ENCODE measurements at regions not wholly inside any gene's neighbourhood (a gene's known extent, or its start where the extent isn't known, plus 50 kb on each side); places are given as distances from the start of the nearest gene placed in this dataset.

DNA sequence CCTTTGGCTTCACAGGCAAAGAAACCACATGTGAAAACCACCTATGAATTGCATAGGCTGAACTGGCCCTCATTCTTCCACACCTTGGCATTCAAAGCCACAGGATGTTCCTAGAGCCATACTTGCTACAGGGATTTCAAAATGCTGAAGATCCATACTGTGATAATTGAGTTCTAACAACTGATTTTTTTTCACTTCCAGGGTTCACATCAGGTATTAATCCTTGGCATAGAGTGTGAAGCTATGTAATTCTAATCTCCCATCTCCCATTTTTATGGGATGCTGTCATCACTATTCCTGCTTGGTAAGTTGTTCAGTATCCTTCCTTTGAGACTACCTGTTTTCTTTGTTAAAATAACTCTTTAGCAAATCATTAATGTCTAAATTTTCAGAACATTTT, 1569.2 kb upstream of the ADGRL3 start:
- no peaks in the 10 kb centered on the region for H3K9me3 ChIP-seq
- TF ChIP-seq EP300 (IDR thresholded peaks at IDR 0.05) = no peak
- TF ChIP-seq, protein P1, sequence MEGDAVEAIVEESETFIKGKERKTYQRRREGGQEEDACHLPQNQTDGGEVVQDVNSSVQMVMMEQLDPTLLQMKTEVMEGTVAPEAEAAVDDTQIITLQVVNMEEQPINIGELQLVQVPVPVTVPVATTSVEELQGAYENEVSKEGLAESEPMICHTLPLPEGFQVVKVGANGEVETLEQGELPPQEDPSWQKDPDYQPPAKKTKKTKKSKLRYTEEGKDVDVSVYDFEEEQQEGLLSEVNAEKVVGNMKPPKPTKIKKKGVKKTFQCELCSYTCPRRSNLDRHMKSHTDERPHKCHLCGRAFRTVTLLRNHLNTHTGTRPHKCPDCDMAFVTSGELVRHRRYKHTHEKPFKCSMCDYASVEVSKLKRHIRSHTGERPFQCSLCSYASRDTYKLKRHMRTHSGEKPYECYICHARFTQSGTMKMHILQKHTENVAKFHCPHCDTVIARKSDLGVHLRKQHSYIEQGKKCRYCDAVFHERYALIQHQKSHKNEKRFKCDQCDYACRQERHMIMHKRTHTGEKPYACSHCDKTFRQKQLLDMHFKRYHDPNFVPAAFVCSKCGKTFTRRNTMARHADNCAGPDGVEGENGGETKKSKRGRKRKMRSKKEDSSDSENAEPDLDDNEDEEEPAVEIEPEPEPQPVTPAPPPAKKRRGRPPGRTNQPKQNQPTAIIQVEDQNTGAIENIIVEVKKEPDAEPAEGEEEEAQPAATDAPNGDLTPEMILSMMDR (IDR thresholded peaks at IDR 0.05) = no peak
- no peak for TF ChIP-seq POLR2A (IDR thresholded peaks at IDR 0.05)
- H3K27me3 ChIP-seq = no peaks in the 10 kb centered on the region
- H3K36me3 ChIP-seq = no peaks in the 10 kb centered on the region
- no peak for DNase-seq
- H3K27ac ChIP-seq = no peak overlapping the region
- no peak overlapping the region for H3K4me3 ChIP-seq
- intact Hi-C loops (cut with DNase I) = no loop called here
- H3K4me1 ChIP-seq = no peaks in the 10 kb centered on the region

DNA sequence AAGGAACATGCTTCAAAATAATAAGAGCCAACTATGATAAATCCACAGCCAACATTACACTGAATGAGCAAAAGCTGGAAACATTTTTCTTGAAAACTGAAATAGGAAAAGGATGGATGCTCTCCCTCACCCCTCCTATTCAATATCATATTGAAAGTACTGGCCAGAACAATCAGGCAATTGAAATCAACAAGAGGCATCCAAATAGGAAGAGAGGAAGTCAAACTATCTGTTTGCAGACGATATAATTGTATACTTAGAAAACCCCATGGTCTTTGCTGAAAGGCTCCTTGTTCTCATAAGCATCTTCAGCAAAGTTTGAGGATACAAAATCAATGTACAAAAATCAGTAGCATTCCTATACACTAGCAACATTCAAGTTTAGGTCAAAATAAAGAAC, 1562.5 kb upstream of the ADGRL3 start:
- no peak overlapping the region for H3K27ac ChIP-seq
- 85 to 91% methylated on average over 1 of the region's 1 CpG for WGBS, 2 donors

DNA sequence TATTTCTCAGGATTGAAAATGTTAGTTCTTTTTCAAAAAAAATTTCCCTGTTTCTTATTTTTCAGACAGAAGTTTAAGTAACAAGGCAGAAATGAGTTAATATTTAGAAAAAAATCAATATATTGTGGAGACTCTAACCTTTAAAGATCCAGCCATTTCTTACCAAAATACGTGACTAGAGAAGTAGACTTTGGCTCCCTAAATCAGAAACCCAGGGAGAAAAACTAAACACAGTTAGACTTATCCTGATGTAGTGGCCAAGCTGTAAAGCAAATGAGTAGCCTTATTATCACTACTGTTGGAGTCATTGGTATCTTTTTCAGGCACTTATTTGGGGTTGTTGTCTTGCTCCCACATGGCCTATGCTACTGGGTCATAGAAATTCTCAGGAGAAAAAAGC, 1556.4 kb upstream of the ADGRL3 start:
- no peak overlapping the region for H3K27ac ChIP-seq
- 59 to 76% methylated on average over 1 of the region's 1 CpG for WGBS, 2 donors

More for the DNA sequence above, 1562.5 kb upstream of the ADGRL3 start:
- TF ChIP-seq, protein P1 (IDR thresholded peaks at IDR 0.05) = no peak
- TF ChIP-seq POLR2A (IDR thresholded peaks at IDR 0.05) (no peak), POLR2AphosphoS5 (IDR thresholded peaks at IDR 0.05) (no peak), EP300 (IDR thresholded peaks at IDR 0.05) (no peak)
- DNase-seq = no peak
- Histone ChIP-seq H3K4me3 (no peak overlapping the region), H3K36me3 (no peaks in the 10 kb centered on the region), H3K27me3 (no peaks in the 10 kb centered on the region), H3K9me3 (no peaks in the 10 kb centered on the region), H3K4me1 (no peaks in the 10 kb centered on the region)
- intact Hi-C loops (cut with DNase I) = no loop called here

DNA sequence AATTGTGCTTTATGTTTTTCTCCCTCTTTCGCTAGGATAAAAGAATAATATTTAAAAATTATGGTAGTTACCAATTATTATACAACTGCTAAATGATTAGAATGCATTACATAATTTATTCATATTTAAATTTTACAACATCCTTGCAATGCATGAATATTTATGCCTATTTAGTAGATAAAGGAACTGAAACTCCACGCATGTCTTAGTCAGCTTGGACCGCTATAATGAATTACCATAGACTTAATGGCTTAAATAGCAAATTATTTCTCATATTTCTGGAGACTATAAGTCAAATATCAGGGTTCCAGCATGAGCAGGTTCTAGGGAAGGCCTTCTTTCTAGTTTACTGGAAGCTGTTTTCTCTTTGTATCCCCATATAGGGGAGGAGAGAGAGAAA, 1555.4 kb upstream of the ADGRL3 start:
- Histone ChIP-seq H3K4me3 (no peak overlapping the region), H3K27ac (no peak overlapping the region), H3K36me3 (no peaks in the 10 kb centered on the region), H3K27me3 (no peaks in the 10 kb centered on the region), H3K4me1 (no peaks in the 10 kb centered on the region), H3K9me3 (no peaks in the 10 kb centered on the region)
- TF ChIP-seq POLR2AphosphoS5 (IDR thresholded peaks at IDR 0.05) (no peak), EP300 (IDR thresholded peaks at IDR 0.05) (no peak)
- WGBS, 2 donors = 87 to 95% methylated on average over 3 of the region's 3 CpGs
- intact Hi-C loops (cut with DNase I) = no loop called here
- DNase-seq = no peak

More for the DNA sequence above, 1556.4 kb upstream of the ADGRL3 start:
- Histone ChIP-seq H3K9me3 (no peaks in the 10 kb centered on the region), H3K4me1 (no peaks in the 10 kb centered on the region), H3K36me3 (no peaks in the 10 kb centered on the region), H3K4me3 (no peak overlapping the region), H3K27me3 (no peaks in the 10 kb centered on the region)
- DNase-seq = no peak
- intact Hi-C loops (cut with DNase I) = no loop called here
- no peak for TF ChIP-seq POLR2AphosphoS5 (IDR thresholded peaks at IDR 0.05)
- no peak for TF ChIP-seq POLR2A (IDR thresholded peaks at IDR 0.05)
- TF ChIP-seq, protein P1 (IDR thresholded peaks at IDR 0.05) = no peak
- TF ChIP-seq EP300 (IDR thresholded peaks at IDR 0.05) = no peak

DNA sequence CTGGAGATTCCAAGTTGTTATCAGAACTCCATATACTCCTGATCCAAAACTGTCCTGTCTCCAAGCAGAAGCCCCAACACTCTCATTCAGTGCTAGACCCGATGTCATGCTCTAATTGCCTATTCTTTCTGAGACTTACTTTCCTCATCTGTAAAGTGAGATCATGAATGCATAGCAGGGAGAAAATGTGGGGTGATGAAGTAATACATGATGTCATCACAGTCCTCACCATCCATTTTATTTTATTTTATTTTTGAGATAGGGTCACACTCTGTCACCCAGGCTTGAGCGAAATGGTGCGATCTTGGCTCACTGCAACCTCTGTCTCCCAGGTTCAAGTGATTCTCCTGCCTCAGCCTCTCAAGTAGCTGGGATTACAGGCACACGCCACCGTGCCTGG, 1554.0 kb upstream of the ADGRL3 start:
- intact Hi-C loops (cut with DNase I) = no loop called here
- 94 to 97% methylated on average over 5 of the region's 5 CpGs for WGBS, 2 donors

More for the DNA sequence above, 1554.0 kb upstream of the ADGRL3 start:
- TF ChIP-seq, protein P1 (IDR thresholded peaks at IDR 0.05) = no peak
- TF ChIP-seq EP300 (IDR thresholded peaks at IDR 0.05) = no peak
- Histone ChIP-seq H3K36me3 (no peaks in the 10 kb centered on the region), H3K27ac (no peak overlapping the region), H3K4me1 (no peaks in the 10 kb centered on the region), H3K4me3 (no peak overlapping the region), H3K27me3 (no peaks in the 10 kb centered on the region), H3K9me3 (no peaks in the 10 kb centered on the region)
- DNase-seq = no peak

All from sigmoid colon (tissue), 6 donors.